ENCODE measurements at regions not wholly inside any gene's neighbourhood (a gene's known extent, or its start where the extent isn't known, plus 50 kb on each side); places are given as distances from the start of the nearest gene placed in this dataset.
"Not testable (repeated sequence)": the region's sequence is repeated elsewhere in the genome, so short reads cannot be mapped to it uniquely, and the experiment has no call there.

GRCh38 chr13:83201506-83201905, 680.8 kb downstream of the SLITRK1 start:
- no peak for DNase-seq

- DNase-seq = no peak
These were observed 685.0 kb downstream of the SLITRK1 start for GRCh38 chr13:83197316-83197715.

- DNase-seq = no peak
These were observed 692.3 kb downstream of the SLITRK1 start for GRCh38 chr13:83190020-83190419.

- DNase-seq = no peak
These were observed 697.5 kb downstream of the SLITRK1 start for GRCh38 chr13:83184819-83185218.

- DNase-seq = no peak
These were observed 698.2 kb downstream of the SLITRK1 start for GRCh38 chr13:83184150-83184475.

- no peak for DNase-seq
These were observed 698.7 kb downstream of the SLITRK1 start for GRCh38 chr13:83183439-83184149.

GRCh38 chr13:83182845-83183244, 699.4 kb downstream of the SLITRK1 start:
- DNase-seq = no peak

GRCh38 chr13:83178008-83178407, 704.3 kb downstream of the SLITRK1 start:
- no peak for DNase-seq

GRCh38 chr13:83168590-83168989, 713.7 kb downstream of the SLITRK1 start:
- no peak for DNase-seq

GRCh38 chr13:83167203-83167602, 715.1 kb downstream of the SLITRK1 start:
- no peak for DNase-seq

- DNase-seq = no peak
These were observed 715.7 kb downstream of the SLITRK1 start for GRCh38 chr13:83166550-83166949.

- no peak for DNase-seq
These were observed 719.8 kb downstream of the SLITRK1 start for GRCh38 chr13:83162493-83162892.

- no peak for DNase-seq
These were observed 728.4 kb downstream of the SLITRK1 start for GRCh38 chr13:83153848-83154247.

- no peak for DNase-seq
These were observed 731.0 kb downstream of the SLITRK1 start for GRCh38 chr13:83151308-83151660.

GRCh38 chr13:83150616-83151307, 731.5 kb downstream of the SLITRK1 start:
- no peak for DNase-seq

GRCh38 chr13:83136660-83137059, 745.6 kb downstream of the SLITRK1 start:
- DNase-seq = no peak

- DNase-seq = no peak
These were observed 756.5 kb downstream of the SLITRK1 start for GRCh38 chr13:83125791-83126190.

GRCh38 chr13:83121896-83122295, 760.4 kb downstream of the SLITRK1 start:
- no peak for DNase-seq

- DNase-seq = no peak
These were observed 765.2 kb downstream of the SLITRK1 start for GRCh38 chr13:83117046-83117445.

GRCh38 chr13:83101574-83102247, 780.6 kb downstream of the SLITRK1 start:
- DNase-seq = not testable (repeated sequence)

- no peak for DNase-seq
These were observed 782.0 kb downstream of the SLITRK1 start for GRCh38 chr13:83100237-83100636.

- DNase-seq = no peak
These were observed 793.4 kb downstream of the SLITRK1 start for GRCh38 chr13:83088858-83089257.

GRCh38 chr13:83086948-83087347, 795.3 kb downstream of the SLITRK1 start:
- no peak for DNase-seq

GRCh38 chr13:83086088-83086487, 796.2 kb downstream of the SLITRK1 start:
- DNase-seq = no peak

Data from activated gamma-delta T cell treated with Interleukin-2 at 50 U/mL for 16 hours (primary cell).